Pancreas (tissue), 10 donors: ENCODE measurements at regions not wholly inside any gene's neighbourhood (a gene's known extent, or its start where the extent isn't known, plus 50 kb on each side); places are given as distances from the start of the nearest gene placed in this dataset.

Experiments used
- ATAC-seq, 4 donors: fragments of 200-7000 bp; cut with Tn5 transposase; one replicate each; pipeline versions ENCODE4 v1.8.0 to v1.9.1; 2020; ENCODE audit warnings: mild to moderate bottlenecking in 4 of 4, moderate library complexity in 4 of 4
- DNase-seq, 6 donors: peaks; one replicate each; pipeline ENCODE4 v3.0.0-alpha.2; 2020
- FAIRE-seq: peaks from 2 replicates; lab custom pipeline; 2012; peaks lifted over from hg19 to GRCh38; lab: Jason Lieb, UNC
- H3K27ac ChIP-seq, 4 donors: fragments of 200-600 bp; sonication (generic); 1 replicate in 3 of 4; 2 replicates in 1 of 4; pipeline versions ENCODE4 v1.5.0 to v1.8.0; 2020
- H3K27me3 ChIP-seq, 4 donors: fragments of 200-600 bp; one replicate each; pipeline ENCODE4 v1.8.0; 2021
- H3K36me3 ChIP-seq, 3 donors: fragments of 200-600 bp; sonication (generic) in 1 of 3; one replicate each; pipeline versions ENCODE4 v1.5.0 to v1.8.0; 2020 to 2021
- H3K4me1 ChIP-seq, 3 donors: fragments of 200-600 bp; one replicate each; pipeline ENCODE4 v1.8.0; 2021
- H3K4me3 ChIP-seq, 4 donors: fragments of 200-600 bp; sonication (generic) in 2 of 4; one replicate each; pipeline versions ENCODE4 v1.5.0 to v1.8.0; 2020 to 2021
- H3K9me3 ChIP-seq, 4 donors: fragments of 200-600 bp; one replicate each; pipeline ENCODE4 v1.8.0; 2021
- CTCF ChIP-seq, 4 donors: fragments of 200-600 bp; sonication (generic) in 3 of 4; IDR thresholded peaks; one replicate each; pipeline versions ENCODE4 v1.5.0 to v1.8.0; 2021; ENCODE audit warnings: antibody characterized with exemption in 4 of 4
- WGBS, 2 donors: extraction: QIAGEN DNeasy Blood & Tissue Kit; methylation state at CpG; one replicate each; pipeline ENCODE4 v1.1.7; 2013; 5-methylcytosine and 5-hydroxymethylcytosine counted together
- intact Hi-C, 3 donors: fragments of 100-400 bp; cut with DNase I; formaldehyde crosslinking; loops; one replicate each; pipeline versions ENCODE4 v1.11.1 to v1.14.2; 2022
- donor health status: healthy with polysubstance abuse.
- donor health status: DM: no; HTN: no; CAD: no; lungs with moderate emphysema.
- donor health status: DM: no; HTN: no; CAD: no.
- donor health status: control.
- donor health status: control.
- donor health status: Bipolar disorder and iron deficiency.
- donor health status: DM: yes; HTN: yes; CAD: no.
- donor health status: DM: no; HTN: no; CAD: no.
- donor health status: DM: no; HTN: no; CAD: no.
- donor health status: DM: yes; HTN: yes; CAD: no.

- no peaks in the 10 kb centered on the region for H3K27me3 ChIP-seq
- no peak for TF ChIP-seq CTCF (IDR thresholded peaks at IDR 0.05)
- H3K4me3 ChIP-seq: no peak overlapping the region
- H3K4me1 ChIP-seq: no peaks in the 10 kb centered on the region
- ATAC-seq: no peak
- WGBS, 2 donors: 31% methylated on average over 4 of the region's 4 CpGs
- no peak overlapping the region for H3K27ac ChIP-seq
- no peak for DNase-seq
- no peaks in the 10 kb centered on the region for H3K9me3 ChIP-seq
- intact Hi-C loops: no loop called here
- FAIRE-seq: no peak
- H3K36me3 ChIP-seq: no peaks in the 10 kb centered on the region
Measured at GRCh38 chr16:65758620-65759019, 607.9 kb upstream of the CDH5 start.

GRCh38 chr16:65757064-65757463, 609.4 kb upstream of the CDH5 start:
- TF ChIP-seq CTCF (IDR thresholded peaks at IDR 0.05): no peak
- Histone ChIP-seq H3K9me3 (no peaks in the 10 kb centered on the region), H3K27me3 (no peaks in the 10 kb centered on the region), H3K36me3 (no peaks in the 10 kb centered on the region), H3K27ac (no peak overlapping the region), H3K4me1 (no peaks in the 10 kb centered on the region), H3K4me3 (no peak overlapping the region)
- WGBS, 2 donors: 67 to 73% methylated on average over 4 of the region's 4 CpGs
- DNase-seq (no peak), ATAC-seq (no peak), FAIRE-seq (no peak)
- intact Hi-C loops: no loop called here

DNA sequence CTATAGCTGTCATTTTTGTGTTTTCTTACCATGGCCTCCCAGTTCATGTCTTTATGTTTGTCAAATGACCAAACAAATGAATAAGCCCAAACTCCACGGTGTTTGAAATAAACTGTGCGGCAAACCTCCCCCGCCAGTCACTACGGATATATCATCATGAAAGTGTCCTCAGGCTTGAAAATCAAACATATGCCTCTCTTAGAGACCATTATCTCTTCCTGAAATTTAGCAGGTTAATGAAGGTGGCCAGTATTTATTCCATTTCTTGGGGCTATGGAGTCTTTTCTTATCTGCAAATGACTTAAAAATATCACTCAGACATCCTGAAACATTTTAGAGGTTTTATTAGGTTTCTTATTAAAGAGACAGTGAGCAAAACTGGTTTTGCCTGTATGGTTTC, 610.3 kb upstream of the CDH5 start:
- H3K4me3 ChIP-seq: no peak overlapping the region
- no peaks in the 10 kb centered on the region for H3K4me1 ChIP-seq
- no peak overlapping the region for H3K27ac ChIP-seq
- DNase-seq (no peak), ATAC-seq (no peak), FAIRE-seq (no peak)
- intact Hi-C loops: no loop called here
- H3K9me3 ChIP-seq: no peaks in the 10 kb centered on the region
- TF ChIP-seq CTCF (IDR thresholded peaks at IDR 0.05): no peak
- no peaks in the 10 kb centered on the region for H3K27me3 ChIP-seq
- H3K36me3 ChIP-seq: no peaks in the 10 kb centered on the region
- WGBS, 2 donors: 51 to 59% methylated on average over 4 of the region's 4 CpGs

DNA sequence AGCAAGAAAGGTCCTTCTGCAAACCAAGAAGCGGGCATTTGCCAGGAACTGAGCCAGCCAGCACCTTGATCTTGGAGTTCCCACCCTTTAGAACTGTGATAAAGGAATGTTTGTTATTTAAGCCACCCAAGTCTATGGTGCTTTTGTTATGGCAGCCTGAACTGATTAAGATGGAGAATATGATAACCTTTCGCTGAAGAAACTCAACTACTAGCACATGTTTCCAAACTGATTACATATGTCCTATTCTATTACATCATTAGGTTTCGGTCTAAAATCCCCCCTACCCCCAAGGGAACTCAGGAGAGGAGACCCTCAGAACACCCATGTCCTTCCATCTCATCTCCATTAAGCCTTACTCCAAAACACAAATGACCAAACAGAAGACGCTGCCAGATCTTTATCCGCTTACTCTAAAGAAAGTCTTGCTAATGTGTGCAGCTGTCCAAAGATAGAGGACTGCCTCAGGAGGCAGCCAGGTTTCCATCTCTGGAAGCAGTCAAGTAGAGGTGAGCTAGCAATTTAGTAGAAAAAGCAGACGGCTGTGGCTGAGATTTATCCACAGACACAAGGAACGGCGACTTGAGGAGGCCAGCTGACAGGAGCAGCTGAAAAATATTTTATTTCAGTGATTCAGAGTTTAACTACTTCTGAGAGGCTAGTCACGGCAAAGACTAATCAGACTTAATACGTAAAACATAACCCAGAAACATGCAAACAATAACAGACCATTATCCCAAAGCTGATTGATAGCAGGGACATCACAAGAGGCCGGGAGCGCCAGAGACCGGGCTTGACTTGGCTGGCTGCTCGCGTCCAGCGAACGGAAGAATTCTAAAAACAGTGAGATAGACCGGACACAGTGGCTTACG, 611.4 kb upstream of the CDH5 start:
- DNase-seq: no peak
- no peak for ATAC-seq
- 80 to 84% methylated on average over 19 of the region's 19 CpGs for WGBS, 2 donors
- intact Hi-C loops: no loop called here
- no peak for FAIRE-seq
- TF ChIP-seq CTCF (IDR thresholded peaks at IDR 0.05): no peak
- Histone ChIP-seq H3K27ac (no peak overlapping the region), H3K36me3 (no peaks in the 10 kb centered on the region), H3K4me1 (no peaks in the 10 kb centered on the region), H3K4me3 (no peak overlapping the region), H3K27me3 (no peaks in the 10 kb centered on the region), H3K9me3 (no peaks in the 10 kb centered on the region)

DNA sequence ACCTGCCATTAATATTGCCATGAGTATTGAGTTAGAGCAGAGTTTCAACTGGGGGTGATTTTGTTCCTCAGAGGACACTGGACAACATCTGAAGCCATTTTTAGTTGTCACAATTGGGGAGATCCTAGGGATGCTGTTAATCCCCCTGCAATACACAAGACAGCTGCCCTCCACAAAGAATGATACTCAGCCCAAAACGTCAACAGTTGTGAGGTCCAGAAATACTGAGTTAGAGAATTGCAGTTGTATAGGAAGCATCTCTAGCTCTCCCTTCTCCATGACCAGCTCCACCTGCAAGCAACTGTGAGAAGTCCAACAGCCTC, 614.0 kb upstream of the CDH5 start:
- 27 to 30% methylated on average over 1 of the region's 1 CpG for WGBS, 2 donors
- no peaks in the 10 kb centered on the region for H3K4me1 ChIP-seq
- intact Hi-C loops: no loop called here
- H3K27ac ChIP-seq: no peak overlapping the region
- H3K36me3 ChIP-seq: no peaks in the 10 kb centered on the region
- H3K9me3 ChIP-seq: no peaks in the 10 kb centered on the region
- FAIRE-seq (no peak), ATAC-seq (no peak), DNase-seq (no peak)
- TF ChIP-seq CTCF (IDR thresholded peaks at IDR 0.05): no peak
- H3K27me3 ChIP-seq: no peaks in the 10 kb centered on the region
- no peak overlapping the region for H3K4me3 ChIP-seq
